Stimulated activated CD4-positive, alpha-beta T cell treated with anti-CD3 and anti-CD28 coated beads, Interleukin-4, amount 100 ng/mL, for 24 hours (primary cell): ENCODE measurements at regions not wholly inside any gene's neighbourhood (a gene's known extent, or its start where the extent isn't known, plus 50 kb on each side); places are given as distances from the start of the nearest gene placed in this dataset.
"Not testable (repeated sequence)": the region's sequence is repeated elsewhere in the genome, so short reads cannot be mapped to it uniquely, and the experiment has no call there.

Source experiments
- DNase-seq: peaks from one replicate; pipeline ENCODE4 v3.0.0-alpha.2; 2020

DNA sequence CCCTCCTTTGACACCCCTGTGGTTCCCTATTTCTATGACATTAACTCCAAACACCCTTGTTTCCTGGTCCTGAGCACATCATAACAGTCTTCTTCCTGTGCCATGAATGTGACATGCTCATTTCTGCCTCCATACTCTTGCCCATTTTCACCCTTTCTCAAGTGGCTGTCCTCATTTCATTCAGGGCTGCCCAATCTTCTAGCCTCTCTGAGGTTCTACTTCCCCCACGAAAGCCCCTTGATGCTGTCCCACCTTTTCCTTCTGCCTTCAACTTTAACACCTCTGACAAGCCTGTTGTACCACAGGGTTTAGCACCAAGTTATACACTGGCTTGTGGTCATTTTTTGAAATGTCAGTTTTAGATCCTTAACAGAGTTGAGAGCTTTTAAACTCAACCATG, 136.2 kb upstream of the BOD1L1 start:
- no peak for DNase-seq

DNA sequence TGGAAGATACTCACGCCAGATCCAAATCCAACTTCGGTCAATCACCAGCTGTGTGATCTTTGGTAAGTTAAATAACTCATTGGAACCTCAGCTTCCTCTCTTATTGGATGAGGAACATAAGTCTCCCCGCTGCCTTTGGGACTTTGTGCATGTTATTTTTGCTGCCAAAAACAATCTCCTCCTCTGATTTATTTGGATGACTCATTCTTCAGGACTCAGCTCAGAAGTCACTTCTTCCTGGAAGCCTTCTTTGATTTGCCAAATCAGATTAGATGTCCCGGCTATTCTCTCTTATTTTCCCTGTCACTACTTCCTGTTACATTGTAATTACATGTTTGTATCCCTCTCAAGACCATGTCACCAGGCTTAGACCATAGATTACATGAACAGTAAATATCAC, 138.0 kb upstream of the BOD1L1 start:
- no peak for DNase-seq

DNA sequence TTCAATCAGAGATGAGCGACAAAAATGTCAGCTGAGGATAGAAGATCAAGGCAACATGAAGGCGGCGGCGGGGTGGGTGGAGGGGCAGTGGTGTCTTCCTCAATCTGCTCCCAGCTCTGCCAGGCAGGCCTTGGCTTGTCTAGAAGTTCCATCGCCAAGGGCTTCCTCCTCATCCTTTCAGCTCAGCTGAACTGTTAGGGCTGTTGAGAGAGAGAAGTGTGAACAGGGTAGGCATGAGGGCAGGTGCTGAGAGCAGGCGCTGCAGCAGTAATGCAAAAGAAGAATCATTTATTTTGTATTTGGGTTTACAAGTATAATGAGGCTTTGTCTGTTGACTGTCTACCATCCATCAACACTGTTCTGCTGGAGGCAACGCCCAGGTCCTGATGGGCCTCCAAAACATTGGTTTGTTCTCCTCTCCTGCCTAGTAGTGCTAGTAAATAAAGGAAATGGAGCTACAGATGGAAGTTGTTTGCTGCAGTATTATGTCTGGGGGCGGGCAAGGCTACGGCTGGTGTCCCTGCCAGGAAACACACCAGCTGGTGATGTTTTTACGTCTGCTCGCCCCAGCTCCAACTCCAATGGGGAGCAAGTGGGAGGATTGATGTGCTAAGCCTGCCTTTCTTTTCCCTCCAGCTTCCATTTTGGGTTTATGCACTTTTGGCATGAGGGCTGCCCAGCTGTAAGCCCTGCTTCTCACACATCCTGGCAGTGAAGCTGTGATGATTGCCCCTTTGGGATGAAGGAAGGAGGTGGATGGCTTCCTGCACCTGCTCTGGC, 139.4 kb upstream of the BOD1L1 start:
- DNase-seq: no peak

DNA sequence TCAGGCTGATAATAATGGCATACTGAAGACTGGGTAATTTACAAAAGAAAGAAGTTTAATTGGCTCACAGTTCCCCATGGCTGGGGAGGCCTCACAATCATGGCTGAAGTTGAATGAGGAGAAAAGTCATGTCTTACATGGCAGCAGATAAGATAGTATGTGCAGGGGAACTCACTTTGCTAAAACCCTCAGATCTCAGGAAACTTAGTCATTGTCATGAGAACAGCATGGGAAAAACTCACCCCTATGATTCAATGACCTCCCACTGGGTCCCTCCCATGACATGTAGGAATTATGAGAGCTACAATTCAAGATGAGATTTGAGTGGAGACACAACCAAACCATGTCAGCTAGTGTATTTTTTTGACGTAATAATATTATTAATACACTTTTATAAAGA, 149.8 kb upstream of the BOD1L1 start:
- DNase-seq: no peak

DNA sequence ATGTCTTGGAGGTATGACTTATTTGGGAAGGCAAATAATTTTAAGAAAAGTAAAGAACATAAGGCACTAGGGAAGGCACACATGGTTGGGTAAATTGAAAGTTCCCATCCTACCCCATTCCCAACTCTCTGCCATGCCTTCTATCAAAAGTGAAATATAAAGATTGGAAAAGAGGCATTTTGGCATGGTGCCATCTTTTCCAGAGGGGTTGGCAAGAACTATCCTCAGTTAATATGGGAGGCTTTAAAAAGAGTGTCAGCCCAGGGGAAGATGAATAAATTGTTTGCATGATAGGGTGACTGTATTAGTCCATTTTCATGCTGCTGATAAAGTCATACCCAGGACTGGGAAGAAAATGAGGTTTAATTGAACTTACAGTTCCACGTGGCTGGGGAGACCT, 150.8 kb upstream of the BOD1L1 start:
- DNase-seq: no peak

DNA sequence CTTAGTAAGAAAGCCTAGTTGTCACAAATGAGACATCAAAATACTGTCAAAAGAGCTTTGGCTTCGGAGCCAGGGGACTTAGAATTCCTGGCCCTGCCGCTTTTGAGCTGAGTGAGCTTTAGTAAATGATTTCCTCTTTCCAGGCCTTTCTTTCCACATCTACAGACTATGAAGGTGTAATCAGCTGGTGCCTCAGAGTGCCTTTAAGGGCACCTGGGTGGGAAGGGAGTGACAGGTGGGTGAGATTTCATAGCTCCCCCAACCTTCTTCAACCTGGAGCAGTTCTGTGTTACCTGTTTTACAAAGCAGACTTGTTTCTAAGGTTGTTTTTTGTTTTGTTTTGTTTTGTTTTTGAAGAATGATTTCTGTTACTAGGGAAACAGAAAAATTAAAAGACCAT, 154.7 kb upstream of the BOD1L1 start:
- DNase-seq: no peak

DNA sequence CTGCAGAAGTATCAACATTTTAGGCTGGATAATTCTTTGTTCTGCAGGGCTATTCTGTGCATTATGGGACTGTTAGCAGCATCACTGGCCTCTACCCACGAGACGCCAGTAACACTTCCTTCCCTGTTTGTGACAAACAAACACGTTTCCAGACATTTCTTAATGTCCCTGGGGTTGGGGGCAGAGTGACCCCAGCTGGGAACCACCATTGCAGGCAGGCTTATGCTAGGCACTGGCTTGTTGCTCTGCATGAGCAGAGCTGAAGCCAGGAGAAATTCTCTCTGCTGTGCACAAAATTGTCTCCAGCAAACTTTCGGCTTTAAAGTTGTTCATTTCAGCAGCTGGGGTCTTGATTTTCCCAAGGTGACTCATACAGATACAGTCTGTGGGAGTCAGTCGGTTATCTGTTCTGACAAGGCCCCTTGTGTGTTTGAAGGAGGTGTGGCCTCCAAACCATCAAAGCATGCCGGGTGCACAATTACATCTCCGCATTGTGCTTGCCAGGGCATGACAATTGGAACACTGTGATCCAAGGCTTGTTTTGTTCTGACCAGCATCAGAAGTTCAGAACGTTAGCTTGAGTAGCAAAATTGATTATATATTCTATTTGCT, 156.4 kb upstream of the BOD1L1 start:
- DNase-seq: no peak

DNA sequence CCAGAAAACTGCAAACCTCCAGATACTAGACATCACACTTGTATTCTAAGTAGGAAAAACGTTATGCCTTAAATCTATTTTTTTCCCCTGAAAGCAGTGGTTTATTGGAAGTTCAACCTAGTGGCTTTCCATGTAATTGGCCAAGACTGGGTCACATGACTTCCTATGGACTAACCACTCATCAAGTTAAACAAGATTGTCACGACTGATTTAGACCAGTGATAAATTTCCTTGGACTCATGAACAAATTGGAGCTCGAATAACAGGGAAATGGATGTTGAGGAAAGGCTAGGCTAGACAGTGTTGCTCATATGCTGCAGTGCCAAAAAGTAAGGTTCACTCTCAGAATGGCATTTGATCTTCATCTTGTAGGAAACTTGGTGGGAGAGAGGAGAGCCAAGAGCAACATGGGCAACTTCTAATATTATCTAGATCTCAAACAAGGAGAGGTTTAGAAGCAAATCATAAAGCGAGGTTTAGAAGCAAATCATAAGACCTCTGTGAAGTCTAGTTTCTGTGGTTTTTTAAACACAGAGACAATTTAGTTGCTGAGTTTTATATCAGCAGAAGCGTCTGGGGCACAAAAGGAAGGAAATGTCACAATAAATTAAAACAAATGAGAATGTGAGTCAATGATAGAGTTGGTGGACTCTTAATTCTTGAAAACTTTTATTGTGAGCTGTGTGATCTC, 165.6 kb upstream of the BOD1L1 start:
- no peak for DNase-seq

DNA sequence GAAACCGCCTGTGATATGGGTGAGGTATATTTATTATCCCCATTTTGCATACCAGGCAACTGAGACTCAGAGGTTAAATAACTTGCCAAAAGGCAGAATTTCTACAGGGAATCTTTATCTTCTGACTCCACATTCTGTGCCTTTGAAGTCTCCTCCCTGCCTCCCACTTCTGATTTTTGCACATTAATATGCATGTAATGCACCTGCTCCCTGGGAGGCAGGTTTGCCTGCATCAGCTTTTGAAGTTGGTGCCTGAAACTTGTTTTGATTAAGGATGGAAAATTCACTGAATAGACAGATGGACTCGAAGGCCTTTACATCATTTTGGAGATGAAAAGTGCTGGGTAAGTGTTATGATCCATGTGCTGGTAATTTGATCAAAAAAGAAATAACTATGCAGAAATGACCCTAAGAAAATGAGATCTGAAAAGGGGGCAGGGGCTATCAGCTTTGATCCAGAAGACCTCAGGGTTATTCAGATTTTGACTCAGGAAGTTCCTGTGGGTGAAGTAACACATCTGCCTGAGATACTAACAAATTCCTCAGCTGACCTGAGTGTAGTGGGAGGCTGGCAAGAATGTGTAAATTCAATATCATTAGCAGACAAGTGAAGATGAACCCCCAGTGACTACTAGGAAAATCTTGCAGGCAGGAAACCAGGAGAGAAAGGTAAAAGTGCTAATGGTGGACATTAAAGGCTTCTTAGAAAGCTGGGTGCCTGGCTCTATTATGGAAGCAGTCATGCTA, 167.5 kb upstream of the BOD1L1 start:
- DNase-seq: no peak

DNA sequence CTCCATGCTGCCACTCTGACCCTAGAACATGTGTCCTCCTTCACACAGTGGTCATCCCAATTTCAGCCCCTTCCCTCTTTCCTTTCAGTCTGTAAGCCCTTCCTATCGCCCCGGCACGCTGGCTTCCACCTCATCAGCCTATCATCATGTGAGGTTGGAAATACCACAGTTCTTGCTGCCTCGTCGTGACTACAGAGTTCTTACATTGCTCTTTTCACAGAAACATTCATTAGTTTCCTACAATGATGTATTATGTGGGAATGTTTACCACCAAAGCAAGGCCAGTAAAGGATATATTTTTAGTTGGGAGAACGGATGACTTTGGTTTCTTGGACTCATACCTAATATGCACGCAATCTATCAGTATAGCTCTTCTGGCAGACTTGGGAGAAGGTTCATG, 169.5 kb upstream of the BOD1L1 start:
- DNase-seq: no peak

DNA sequence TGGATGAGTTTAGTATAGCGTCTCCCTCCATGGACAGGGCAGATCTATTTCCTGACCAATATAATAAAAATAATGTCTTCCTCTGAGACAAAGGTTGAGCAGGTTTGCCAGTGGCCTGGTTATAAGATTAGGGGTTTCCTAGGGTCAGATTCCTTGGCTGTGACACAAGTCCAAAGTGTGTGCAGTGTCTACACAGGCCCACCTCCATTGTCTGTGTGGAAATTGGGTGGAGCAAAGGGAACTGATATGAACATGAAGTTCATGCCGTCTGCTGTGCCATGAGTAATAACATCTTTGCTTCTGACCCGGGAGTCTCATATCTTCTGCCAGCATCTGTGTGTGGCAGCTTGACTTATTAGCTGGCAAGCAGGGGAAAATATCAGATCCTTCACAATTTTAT, 187.7 kb upstream of the BOD1L1 start:
- DNase-seq: no peak

DNA sequence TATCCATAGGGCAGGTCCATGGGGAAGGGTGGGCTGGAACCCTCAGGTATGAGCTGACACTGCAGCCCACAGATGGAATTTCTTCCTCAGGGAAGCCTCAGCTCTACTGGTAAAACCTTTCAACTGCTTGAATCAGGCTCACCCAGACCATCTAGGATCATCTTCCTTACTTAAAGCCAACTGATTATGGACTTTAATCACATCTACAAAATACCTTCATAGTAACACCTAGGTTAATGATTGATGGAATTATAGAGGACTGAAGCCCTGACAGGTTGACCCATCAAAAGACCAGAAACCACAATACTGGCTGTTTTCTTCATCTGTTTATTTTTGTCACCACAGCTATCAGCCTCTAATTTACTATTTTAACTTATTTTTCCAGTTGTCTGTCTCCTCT, 188.9 kb upstream of the BOD1L1 start:
- DNase-seq: no peak

DNA sequence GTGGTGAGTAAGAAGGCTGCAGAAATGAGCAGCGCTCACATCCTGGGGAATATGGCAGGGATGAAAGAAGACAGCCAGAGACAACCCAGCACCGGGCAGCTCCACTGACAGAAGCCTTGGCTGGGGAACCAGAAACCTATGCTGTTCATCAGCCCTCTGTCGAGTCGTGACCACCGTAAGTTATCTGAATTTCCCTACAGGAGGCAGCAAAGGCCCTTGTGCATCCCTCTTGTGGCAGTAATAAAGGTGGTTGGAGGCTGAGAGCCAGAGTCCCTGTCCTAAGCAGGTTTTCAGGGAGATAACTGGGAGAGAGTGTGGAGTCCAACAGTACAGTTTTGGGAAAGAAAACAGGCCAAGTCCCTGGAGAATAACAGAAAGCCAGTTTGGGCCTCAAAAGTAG, 194.0 kb upstream of the BOD1L1 start:
- no peak for DNase-seq

DNA sequence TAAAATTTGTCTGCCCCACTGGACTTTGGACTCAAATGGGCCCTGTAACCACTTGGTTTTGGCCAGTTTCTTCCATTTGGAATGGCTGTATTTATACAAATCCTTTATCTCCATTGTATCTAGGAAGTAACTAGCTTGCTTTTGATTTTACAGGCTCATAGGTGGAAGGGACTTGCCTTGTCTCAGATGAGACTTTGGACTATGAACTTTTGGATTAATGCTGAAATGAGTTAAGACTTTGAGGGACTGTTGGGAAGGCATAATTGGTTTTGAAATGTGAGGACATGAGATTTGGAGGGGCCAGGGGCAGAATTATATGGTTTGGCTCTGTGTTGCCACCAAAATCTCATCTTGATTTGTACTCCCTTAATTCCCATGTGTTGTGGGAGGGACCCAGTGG, 198.3 kb upstream of the BOD1L1 start:
- not testable (repeated sequence) for DNase-seq

DNA sequence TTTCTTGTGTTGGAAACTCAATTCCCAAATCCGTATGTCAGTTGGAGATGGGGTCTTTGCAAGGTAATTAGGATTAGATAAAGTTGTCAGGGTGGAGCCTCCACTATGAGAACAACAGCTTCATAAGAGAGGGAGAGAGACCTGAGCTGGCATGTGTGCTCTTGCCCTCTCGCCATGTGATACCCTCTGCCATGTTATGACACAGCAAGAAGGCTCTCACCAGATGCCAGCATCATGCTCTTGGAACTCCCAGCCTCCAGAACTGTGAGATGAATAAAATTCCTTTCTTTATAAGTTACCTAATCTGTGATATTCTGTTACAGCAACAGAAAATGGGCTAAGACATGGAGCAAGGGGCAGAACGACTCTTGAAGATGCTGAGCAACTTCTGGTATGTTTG, 201.9 kb upstream of the BOD1L1 start:
- no peak for DNase-seq

DNA sequence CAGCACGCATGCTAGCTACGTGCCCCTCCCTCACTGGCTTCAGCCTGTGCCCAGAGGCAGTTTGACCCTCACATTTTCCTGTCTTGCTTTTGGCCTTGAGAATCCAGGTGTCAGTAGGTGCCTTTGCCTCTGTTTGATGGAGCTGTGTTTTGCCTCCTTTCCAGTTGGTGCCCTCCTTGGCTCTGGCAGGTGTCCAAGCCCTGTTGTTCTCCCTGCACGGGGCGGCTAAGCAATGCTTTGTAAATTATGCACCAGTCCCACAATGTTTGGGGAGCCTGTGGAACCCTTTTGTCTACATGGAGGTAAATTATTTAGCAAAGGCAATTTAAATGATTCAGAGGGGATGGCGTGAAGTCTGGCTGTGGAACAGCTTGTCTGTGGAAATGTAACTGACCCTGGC, 202.9 kb upstream of the BOD1L1 start:
- no peak for DNase-seq

DNA sequence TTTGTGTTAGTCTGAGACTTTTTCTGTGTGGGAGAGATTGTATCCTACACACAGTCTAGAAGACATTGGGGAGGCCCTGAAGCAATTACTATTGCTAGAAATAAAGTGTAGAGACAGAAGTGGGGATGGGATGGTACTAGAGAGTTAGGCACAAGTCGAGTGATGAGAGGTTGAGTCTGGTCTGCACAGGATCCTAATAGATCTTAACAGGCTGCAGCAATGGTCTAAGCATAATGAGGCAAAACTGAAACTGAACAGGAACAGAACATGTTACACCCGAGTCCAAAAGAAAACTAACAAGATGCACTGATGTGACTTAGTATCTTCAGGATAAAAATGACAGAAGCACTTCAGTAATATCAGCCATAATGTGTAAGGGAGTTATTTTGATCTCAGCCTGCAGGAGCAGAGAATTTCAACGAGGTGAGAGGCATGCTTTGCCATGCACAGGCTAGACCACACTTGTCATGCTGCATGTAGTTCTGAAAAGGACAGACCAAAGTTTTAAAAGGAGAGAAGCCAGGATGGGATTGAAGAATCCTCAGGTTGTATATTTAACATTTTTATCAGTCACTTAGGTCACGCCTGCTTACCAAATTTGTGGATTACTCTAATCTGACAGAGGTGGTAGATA, 205.8 kb upstream of the BOD1L1 start:
- DNase-seq: no peak

DNA sequence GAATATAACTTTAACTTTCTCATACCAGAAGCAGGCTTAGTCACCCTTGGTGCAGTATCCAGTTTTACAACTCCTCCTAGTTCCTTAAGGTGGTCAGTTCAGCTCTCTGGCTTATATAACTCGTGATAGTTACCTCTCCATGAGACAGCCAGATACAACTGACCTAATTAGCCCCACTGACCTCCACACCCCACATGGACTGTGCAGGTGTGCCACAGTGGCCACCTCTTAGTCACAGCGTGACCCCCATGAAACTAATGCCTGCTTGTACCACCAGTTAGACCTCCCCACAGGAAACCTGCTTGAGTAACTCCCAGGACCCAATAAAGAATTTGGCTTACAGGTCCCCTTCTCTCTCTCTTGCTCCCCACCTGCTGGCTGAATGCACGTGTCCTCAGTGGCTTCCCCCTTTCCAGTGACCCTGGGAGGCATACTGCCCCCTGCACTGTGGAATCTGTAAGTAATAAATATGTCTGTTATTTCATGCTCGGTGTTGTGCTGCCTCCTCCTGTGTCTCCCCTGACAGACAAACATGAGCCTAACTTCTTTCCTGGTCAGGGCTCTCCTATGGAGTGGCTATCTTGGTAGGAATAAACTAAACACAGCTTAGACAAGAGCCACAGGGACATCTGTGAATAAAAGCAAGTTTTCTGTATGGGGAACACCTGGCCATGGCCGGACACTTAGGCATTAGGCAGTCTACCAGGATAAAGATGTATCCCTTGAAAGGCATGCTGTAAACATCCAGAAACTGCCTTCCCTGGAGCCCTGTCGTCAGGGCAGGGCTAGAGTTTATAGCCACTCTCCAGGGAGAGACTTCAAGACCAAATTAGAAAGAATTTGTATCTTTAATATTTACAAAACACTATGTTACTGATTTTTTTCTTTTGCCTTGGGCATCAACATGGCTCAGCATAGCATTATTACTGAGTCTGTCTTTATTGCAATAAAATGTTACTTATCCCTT, 209.7 kb upstream of the BOD1L1 start:
- DNase-seq: no peak

DNA sequence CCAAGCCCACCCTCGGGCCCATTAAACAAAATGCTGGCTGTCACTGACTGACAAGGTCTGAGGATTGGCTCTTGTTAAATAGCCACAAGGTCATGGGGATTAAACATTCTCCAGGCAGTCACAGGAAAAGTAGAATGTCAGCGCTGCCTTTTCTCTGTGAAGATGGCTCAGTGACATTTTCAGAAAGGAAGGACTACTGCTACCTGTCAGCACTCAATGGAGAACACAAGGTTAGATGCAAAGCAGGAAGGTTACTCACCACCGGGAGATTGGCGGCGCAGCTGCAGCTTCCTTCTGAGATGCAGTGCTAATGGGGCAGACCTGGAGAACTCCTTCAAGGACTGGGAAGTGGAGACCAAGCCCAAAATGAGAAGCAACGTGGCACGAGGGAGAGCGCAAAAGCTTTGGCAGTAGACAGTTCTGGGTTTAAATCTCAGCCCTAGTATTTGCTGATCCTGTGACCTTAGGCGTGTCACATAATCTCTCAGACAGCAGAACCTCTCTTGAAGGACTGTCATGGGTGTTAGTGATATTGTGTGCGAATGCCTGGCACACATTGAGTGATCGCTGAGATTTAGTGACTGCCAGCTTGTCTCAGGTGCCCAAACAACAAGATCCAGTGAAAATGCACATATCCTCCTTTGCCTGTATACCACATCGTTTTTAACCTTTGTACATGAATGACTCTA, 213.1 kb upstream of the BOD1L1 start:
- no peak for DNase-seq

DNA sequence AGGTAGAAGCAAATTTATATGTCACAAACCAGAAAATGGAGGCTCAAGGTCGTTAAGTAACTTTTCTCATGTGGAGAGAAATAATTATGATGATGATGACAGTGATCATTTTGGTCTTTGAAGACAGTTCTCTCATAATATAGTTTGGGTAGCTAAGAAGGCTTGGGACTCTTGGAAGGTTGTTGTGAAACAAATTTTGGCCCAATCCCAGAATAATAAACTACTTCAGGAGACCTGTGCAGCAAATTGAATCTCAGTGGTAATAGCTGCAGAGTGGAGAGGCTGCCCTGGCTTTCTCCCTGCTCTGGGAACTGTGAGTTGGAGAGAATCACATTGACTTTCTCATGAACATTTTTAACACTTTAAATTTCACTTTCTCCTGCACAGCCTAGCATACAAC, 217.2 kb upstream of the BOD1L1 start:
- no peak for DNase-seq

DNA sequence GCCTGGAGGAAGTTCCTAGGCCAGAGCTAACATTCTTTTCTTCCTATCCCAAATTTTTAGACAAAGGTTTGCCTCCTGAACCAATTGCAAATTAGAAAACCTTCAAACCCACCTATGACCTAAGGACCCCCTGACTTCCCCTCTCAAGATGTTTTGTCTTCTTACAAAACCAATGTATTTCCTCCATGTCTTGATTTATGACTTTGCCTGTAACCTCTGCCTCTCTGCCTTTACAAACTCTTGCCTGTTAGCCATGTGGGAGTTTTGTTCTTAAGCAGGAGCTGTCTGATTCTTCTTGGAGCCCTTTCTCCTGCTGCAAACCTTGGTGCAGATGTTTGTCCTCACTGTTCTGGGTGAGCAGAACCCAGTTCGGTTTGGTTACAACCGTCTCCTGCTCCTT, 222.3 kb upstream of the BOD1L1 start:
- DNase-seq: no peak
